22Rv1 (cell line): ENCODE measurements at regions not wholly inside any gene's neighbourhood (a gene's known extent, or its start where the extent isn't known, plus 50 kb on each side); places are given as distances from the start of the nearest gene placed in this dataset.

Experiments
- CTCF ChIP-seq: fragments of 450-650 bp; IDR thresholded peaks from 2 replicates; pipeline ENCODE4 v1.5.1; 2017; ENCODE audit warnings: mild to moderate bottlenecking
- ZFX ChIP-seq: fragments of 450-650 bp; IDR thresholded peaks from 2 replicates; pipeline ENCODE4 v1.6.1; 2017; ENCODE audit warnings: antibody characterized with exemption, borderline replicate concordance

GRCh38 chr2:196511258-196512168, 128.0 kb upstream of the CCDC150 start:
- TF ChIP-seq CTCF (no peak), ZFX (no peak)
